Suprapubic skin (tissue), 4 donors: ENCODE measurements at regions not wholly inside any gene's neighbourhood (a gene's known extent, or its start where the extent isn't known, plus 50 kb on each side); places are given as distances from the start of the nearest gene placed in this dataset.
"Not testable (repeated sequence)": the region's sequence is repeated elsewhere in the genome, so short reads cannot be mapped to it uniquely, and the experiment has no call there.

Experiments
- DNase-seq, 2 donors: peaks; one replicate each; pipeline ENCODE4 v3.0.0-alpha.2; 2019; ENCODE audit warnings: low spot score in 2 of 2
- H3K27ac ChIP-seq: fragments of 200-600 bp; sonication (generic); one replicate; pipeline ENCODE4 v1.5.1; 2019
- H3K27me3 ChIP-seq: fragments of 200-600 bp; sonication (generic); one replicate; pipeline ENCODE4 v1.5.1; 2019
- H3K36me3 ChIP-seq: fragments of 200-600 bp; sonication (generic); one replicate; pipeline ENCODE4 v1.5.1; 2019
- H3K4me1 ChIP-seq: fragments of 200-600 bp; sonication (generic); one replicate; pipeline ENCODE4 v1.5.1; 2019
- H3K4me3 ChIP-seq: fragments of 200-600 bp; sonication (generic); one replicate; pipeline ENCODE4 v1.5.1; 2019; ENCODE audit warnings: mild to moderate bottlenecking
- H3K9me3 ChIP-seq: fragments of 200-600 bp; sonication (generic); one replicate; pipeline ENCODE4 v1.5.1; 2019
- EP300 ChIP-seq: sonication (generic); formaldehyde crosslinking; IDR thresholded peaks from one replicate; pipeline ENCODE4 v1.6.1; 2017; ENCODE audit warnings: antibody characterized with exemption
- POLR2A ChIP-seq, 2 donors: fragments of 450-650 bp; IDR thresholded peaks; one replicate each; pipeline ENCODE4 v1.6.1; 2017; ENCODE audit warnings: antibody characterized with exemption in 2 of 2, mild to moderate bottlenecking in 2 of 2, moderate library complexity in 2 of 2
- POLR2AphosphoS5 ChIP-seq, 3 donors: sonication (generic); formaldehyde crosslinking; IDR thresholded peaks; one replicate each; pipeline ENCODE4 v1.6.1; 2017; ENCODE audit warnings: antibody characterized with exemption in 3 of 3
- WGBS: methylation state at CpG from one replicate; pipeline ENCODE4 v1.1.5; 2018; 5-methylcytosine and 5-hydroxymethylcytosine counted together
- TF ChIP-seq, protein P1 (sequence below), 2 donors: fragments of 200-600 bp in 1 of 2; fragments of 450-650 bp in 1 of 2; sonication (generic) in 1 of 2; IDR thresholded peaks; one replicate each; pipeline ENCODE4 v1.5.1; 2016 to 2019; ENCODE audit warnings: antibody characterized with exemption in 2 of 2, mild to moderate bottlenecking in 1 of 2, moderate library complexity in 1 of 2

GRCh38 chr6:55108134-55109130, 65.9 kb upstream of the HCRTR2 start:
- DNase-seq = no peak
- WGBS = 39% methylated on average over 6 of the region's 6 CpGs
- no peaks in the 10 kb centered on the region for H3K27me3 ChIP-seq
- H3K9me3 ChIP-seq = peaks cover 3% of the 10 kb centered on the region
- H3K4me3 ChIP-seq = no peak overlapping the region
- no peaks in the 10 kb centered on the region for H3K4me1 ChIP-seq
- no peak for TF ChIP-seq EP300
- no peak for TF ChIP-seq POLR2A (IDR thresholded peaks at IDR 0.05)
- TF ChIP-seq POLR2AphosphoS5 (IDR thresholded peaks at IDR 0.05) = no peak
- TF ChIP-seq, protein P1, sequence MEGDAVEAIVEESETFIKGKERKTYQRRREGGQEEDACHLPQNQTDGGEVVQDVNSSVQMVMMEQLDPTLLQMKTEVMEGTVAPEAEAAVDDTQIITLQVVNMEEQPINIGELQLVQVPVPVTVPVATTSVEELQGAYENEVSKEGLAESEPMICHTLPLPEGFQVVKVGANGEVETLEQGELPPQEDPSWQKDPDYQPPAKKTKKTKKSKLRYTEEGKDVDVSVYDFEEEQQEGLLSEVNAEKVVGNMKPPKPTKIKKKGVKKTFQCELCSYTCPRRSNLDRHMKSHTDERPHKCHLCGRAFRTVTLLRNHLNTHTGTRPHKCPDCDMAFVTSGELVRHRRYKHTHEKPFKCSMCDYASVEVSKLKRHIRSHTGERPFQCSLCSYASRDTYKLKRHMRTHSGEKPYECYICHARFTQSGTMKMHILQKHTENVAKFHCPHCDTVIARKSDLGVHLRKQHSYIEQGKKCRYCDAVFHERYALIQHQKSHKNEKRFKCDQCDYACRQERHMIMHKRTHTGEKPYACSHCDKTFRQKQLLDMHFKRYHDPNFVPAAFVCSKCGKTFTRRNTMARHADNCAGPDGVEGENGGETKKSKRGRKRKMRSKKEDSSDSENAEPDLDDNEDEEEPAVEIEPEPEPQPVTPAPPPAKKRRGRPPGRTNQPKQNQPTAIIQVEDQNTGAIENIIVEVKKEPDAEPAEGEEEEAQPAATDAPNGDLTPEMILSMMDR (IDR thresholded peaks at IDR 0.05) = no peak
- no peaks in the 10 kb centered on the region for H3K36me3 ChIP-seq
- no peak overlapping the region for H3K27ac ChIP-seq

DNA sequence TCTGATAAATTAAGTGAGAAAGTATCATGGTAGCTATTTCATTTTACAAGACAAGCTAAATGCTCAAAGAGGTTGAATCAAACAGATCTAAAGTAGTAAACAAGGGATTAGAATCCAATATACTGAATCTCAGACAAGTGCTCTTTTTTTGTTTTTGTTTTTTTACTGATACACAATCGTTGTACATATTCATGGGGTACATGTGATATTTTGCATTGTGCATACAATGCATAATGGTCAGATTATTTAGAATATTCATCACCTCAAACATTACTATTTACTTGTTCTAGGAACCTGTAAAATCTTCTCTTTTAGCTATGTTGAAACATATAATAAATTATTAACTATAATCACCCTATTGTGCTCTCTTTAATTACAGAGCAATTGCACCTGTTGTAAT, 57.0 kb upstream of the HCRTR2 start:
- TF ChIP-seq POLR2AphosphoS5 (IDR thresholded peaks at IDR 0.05) (no peak), EP300 (no peak), POLR2A (IDR thresholded peaks at IDR 0.05) (no peak)
- TF ChIP-seq, protein P1 (IDR thresholded peaks at IDR 0.05) = no peak
- Histone ChIP-seq H3K36me3 (no peaks in the 10 kb centered on the region), H3K9me3 (peaks cover 5% of the 10 kb centered on the region), H3K4me1 (no peaks in the 10 kb centered on the region), H3K27me3 (no peaks in the 10 kb centered on the region), H3K27ac (no peak overlapping the region), H3K4me3 (no peak overlapping the region)
- 56% methylated on average over 1 of the region's 1 CpG for WGBS
- no peak for DNase-seq

- not testable (repeated sequence) for H3K27ac ChIP-seq, DNase-seq, H3K4me3 ChIP-seq, H3K36me3 ChIP-seq, H3K9me3 ChIP-seq, H3K4me1 ChIP-seq, H3K27me3 ChIP-seq
- WGBS = 98% methylated on average over 2 of the region's 2 CpGs
Measured at GRCh38 chr6:55124241-55124640, 50.1 kb upstream of the HCRTR2 start.
